ENCODE measurements at regions not wholly inside any gene's neighbourhood (a gene's known extent, or its start where the extent isn't known, plus 50 kb on each side); places are given as distances from the start of the nearest gene placed in this dataset.

DNA sequence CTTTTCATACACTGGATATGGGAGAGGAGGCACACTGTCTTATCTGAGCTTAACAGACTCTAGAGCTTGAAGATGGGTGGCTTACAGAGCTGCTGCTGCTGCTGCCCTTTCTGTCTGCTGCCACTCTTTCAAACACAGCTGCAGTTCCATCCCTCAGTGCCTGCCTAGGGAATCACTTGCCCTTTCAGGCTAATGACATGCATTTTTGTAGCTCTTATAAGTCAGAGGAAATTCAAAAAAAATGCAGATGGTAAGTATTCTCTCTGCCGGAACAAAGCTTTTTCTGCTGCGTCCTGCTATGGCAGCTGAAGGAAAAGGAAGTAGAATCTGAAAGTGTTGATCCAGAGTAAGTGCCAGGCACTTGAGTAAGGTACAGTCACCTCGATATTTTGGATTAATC lies 460.4 kb upstream of the DIAPH2 start:
- DNase-seq (ENCODE audit: low spot score): no peak

DNA sequence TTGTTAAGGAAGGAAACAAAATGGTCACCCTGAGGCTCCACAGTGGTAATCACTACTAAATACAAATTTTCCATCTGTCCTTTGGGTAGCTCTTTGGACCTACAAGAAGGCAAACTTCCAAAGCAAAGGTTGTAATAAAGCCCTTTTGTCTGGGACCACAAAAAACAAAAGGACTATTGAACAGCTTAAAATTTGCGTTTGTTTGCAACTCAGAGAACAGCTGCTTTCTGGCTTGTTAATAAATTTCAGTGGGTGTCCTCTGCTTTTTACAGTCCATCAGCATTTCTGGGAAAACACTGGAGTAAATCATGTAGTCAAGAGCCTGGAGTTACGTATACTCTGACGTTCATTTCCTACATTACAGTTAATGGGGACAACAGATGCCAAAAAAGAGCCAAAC lies 439.7 kb upstream of the DIAPH2 start:
- DNase-seq (ENCODE audit: low spot score): peak; percentile 1

DNA sequence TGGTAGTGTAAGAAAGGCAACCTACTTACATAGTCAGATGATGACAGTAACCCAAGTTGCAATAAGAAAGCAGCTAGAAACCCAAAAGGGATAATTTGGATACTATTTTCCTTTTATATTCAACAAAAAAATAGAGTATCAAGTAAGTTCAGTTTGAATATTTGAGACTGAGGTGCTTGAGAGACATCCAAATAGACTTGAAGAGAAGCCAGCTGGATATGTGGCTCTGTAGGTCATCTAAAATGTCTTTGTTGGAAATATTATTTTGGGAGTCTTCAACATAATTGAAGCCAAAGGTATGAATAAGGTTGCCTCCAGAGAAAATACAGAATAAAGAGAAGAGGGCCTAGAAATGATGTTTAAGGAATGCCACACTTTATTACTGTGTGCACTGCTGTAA lies 438.2 kb upstream of the DIAPH2 start:
- no peak for DNase-seq (ENCODE audit: low spot score)
